ENCODE measurements at regions not wholly inside any gene's neighbourhood (a gene's known extent, or its start where the extent isn't known, plus 50 kb on each side); places are given as distances from the start of the nearest gene placed in this dataset.

- no peak overlapping the region for H3K27ac ChIP-seq
- TF ChIP-seq, protein P1, sequence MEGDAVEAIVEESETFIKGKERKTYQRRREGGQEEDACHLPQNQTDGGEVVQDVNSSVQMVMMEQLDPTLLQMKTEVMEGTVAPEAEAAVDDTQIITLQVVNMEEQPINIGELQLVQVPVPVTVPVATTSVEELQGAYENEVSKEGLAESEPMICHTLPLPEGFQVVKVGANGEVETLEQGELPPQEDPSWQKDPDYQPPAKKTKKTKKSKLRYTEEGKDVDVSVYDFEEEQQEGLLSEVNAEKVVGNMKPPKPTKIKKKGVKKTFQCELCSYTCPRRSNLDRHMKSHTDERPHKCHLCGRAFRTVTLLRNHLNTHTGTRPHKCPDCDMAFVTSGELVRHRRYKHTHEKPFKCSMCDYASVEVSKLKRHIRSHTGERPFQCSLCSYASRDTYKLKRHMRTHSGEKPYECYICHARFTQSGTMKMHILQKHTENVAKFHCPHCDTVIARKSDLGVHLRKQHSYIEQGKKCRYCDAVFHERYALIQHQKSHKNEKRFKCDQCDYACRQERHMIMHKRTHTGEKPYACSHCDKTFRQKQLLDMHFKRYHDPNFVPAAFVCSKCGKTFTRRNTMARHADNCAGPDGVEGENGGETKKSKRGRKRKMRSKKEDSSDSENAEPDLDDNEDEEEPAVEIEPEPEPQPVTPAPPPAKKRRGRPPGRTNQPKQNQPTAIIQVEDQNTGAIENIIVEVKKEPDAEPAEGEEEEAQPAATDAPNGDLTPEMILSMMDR (IDR thresholded peaks at IDR 0.05) = no peak
- no peak for TF ChIP-seq ZFX (IDR thresholded peaks at IDR 0.05; ENCODE audit: borderline replicate concordance)
Observed at GRCh38 chr17:77698903-77699623, 259.4 kb upstream of the TNRC6C start.

DNA sequence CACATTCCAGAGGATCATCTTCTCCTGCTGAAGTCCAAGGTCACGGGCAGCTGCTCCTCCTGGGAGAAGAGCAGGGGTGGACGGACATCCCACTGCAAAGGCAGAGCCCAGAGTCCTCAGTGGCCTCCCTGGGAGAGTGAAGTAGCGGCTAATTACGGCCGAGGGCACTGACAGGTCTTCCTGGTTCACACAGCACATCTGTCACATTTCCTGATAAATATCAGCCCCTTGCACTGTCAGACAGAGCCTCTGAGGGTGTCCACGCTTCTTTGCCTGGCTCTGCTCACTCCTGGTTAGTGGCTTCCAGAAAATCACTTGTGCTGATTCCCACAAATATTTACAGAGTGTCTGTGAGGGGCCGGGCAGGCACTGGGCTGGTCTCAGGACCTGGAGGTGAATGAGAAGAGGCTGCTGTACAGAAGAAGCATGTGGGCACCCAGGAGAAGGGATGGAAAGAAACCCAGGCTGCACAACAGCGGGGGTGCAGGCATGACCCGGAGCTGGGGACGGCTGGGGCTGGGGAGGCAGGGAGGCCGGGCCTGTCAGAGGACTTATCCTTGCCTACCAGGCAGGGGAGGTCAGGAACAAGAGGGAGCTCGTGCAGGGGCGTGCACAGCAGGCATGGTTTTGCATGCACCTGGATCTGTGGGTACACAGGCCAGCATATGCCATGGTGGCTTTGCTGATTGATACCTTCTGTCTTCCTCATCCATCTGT lies 258.2 kb upstream of the TNRC6C start:
- no peak for TF ChIP-seq ZFX (IDR thresholded peaks at IDR 0.05; ENCODE audit: borderline replicate concordance)
- TF ChIP-seq, protein P1 (IDR thresholded peaks at IDR 0.05) = no peak
- H3K27ac ChIP-seq = no peak overlapping the region

- no peak overlapping the region for H3K27ac ChIP-seq
Observed at GRCh38 chr17:77701996-77702395, 256.5 kb upstream of the TNRC6C start.

GRCh38 chr17:77704048-77704815 lies 254.3 kb upstream of the TNRC6C start:
- no peak overlapping the region for H3K27ac ChIP-seq
- TF ChIP-seq, protein P1 (IDR thresholded peaks at IDR 0.05) = no peak
- TF ChIP-seq ZFX (IDR thresholded peaks at IDR 0.05; ENCODE audit: borderline replicate concordance) = no peak

More at GRCh38 chr17:77701996-77702395, 256.5 kb upstream of the TNRC6C start:
- TF ChIP-seq, protein P1 (IDR thresholded peaks at IDR 0.05) = no peak
- no peak for TF ChIP-seq ZFX (IDR thresholded peaks at IDR 0.05; ENCODE audit: borderline replicate concordance)

DNA sequence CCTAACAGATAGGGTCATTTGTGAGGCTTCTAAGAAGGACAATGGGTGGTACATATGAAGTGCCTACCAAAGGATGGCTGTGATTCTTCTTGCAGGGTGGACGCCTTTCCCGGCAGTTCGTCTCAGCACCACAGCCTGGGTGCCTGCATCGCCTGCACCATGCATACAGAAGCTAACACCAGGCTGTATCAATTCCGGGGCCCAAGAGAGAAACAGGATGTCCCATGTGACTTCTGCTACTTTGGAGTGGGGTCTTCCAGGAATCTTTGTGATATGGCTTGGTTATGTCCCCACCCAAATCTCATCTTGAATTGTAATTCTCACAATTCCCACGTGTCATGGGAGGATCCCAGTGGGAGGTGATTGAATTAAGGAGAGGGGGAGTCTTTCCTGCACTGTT lies 251.6 kb upstream of the TNRC6C start:
- TF ChIP-seq, protein P1 (IDR thresholded peaks at IDR 0.05) = no peak
- TF ChIP-seq ZFX (IDR thresholded peaks at IDR 0.05; ENCODE audit: borderline replicate concordance) = no peak

GRCh38 chr17:77707546-77707945 lies 251.0 kb upstream of the TNRC6C start:
- TF ChIP-seq ZFX (IDR thresholded peaks at IDR 0.05; ENCODE audit: borderline replicate concordance) = no peak
- TF ChIP-seq, protein P1 (IDR thresholded peaks at IDR 0.05) = no peak
- no peak overlapping the region for H3K27ac ChIP-seq

More for the DNA sequence above, 251.6 kb upstream of the TNRC6C start:
- H3K27ac ChIP-seq = no peak overlapping the region

All from 22Rv1 (cell line).